ENCODE measurements at regions not wholly inside any gene's neighbourhood (a gene's known extent, or its start where the extent isn't known, plus 50 kb on each side); places are given as distances from the start of the nearest gene placed in this dataset.

DNA sequence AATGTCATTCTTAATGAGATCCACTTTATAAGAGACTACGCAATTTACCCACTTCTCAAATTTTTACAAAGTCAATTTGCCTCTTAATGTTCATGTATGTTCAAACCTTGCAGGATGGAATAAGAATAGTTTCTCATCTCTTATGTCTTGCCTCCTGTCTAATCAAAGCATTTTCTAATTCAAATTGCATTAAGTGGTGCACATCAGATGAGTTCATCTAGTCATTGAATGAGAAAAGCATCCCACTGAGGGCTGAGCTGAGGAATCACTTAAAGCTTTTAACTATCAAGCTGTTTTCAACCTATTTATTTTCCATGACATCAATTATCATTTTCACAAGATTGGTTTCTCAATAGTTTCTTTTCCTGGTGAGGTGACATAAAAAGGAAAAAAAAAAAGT, 1964.0 kb downstream of the PCDH7 start:
- no peak for DNase-seq
- Histone ChIP-seq H4K20me1 (ENCODE audit: control insufficient read depth, insufficient read depth, insufficient read length) (no peaks in the 10 kb centered on the region), H3K27me3 (ENCODE audit: insufficient read depth, low read length) (no peaks in the 10 kb centered on the region), H3K14ac (ENCODE audit: insufficient read depth, low read length) (no peak overlapping the region), H2BK20ac (ENCODE audit: low read depth, low read length, poor library complexity, severe bottlenecking) (no peak overlapping the region), H3K23ac (ENCODE audit: insufficient read length, low read depth, low read length) (no peak overlapping the region), H3K9me3 (ENCODE audit: control insufficient read depth, low read depth, low read length) (no peaks in the 10 kb centered on the region), H4K5ac (ENCODE audit: insufficient read length, low read depth, low read length) (no peak overlapping the region), H2BK12ac (ENCODE audit: insufficient read length, low read depth, low read length) (no peak overlapping the region), H3K79me2 (ENCODE audit: insufficient read depth, low read length) (no peaks in the 10 kb centered on the region), H2AK5ac (ENCODE audit: insufficient read length, low read length) (no peak overlapping the region), H3K23me2 (ENCODE audit: insufficient read length, low read depth, low read length, poor library complexity, severe bottlenecking) (no peaks in the 10 kb centered on the region), H3K27ac (ENCODE audit: insufficient read length, low read depth, low read length) (no peak overlapping the region), H4K91ac (ENCODE audit: insufficient read length, low read depth, low read length) (no peak overlapping the region), H3K4ac (ENCODE audit: low read depth, low read length) (no peak overlapping the region), H3K4me2 (ENCODE audit: insufficient read depth, insufficient read length, low read length) (no peak overlapping the region), H2BK5ac (ENCODE audit: insufficient read length, low read length) (no peak overlapping the region), H2AFZ (ENCODE audit: low read length) (no peak overlapping the region), H3T11ph (ENCODE audit: low read length) (no peak overlapping the region), H2BK120ac (ENCODE audit: low read depth, low read length, poor library complexity, severe bottlenecking) (no peak overlapping the region), H3K56ac (ENCODE audit: insufficient read length, low read depth, low read length) (no peak overlapping the region), H3K79me1 (ENCODE audit: insufficient read depth, low read depth, low read length, poor library complexity, severe bottlenecking) (no peaks in the 10 kb centered on the region), H2BK15ac (ENCODE audit: low read depth, low read length) (no peak overlapping the region), H4K8ac (replicated peaks; ENCODE audit: insufficient read length, low read depth, low read length) (no peak overlapping the region), H3K9ac (ENCODE audit: extremely low read depth, insufficient read length, low read length) (no peak overlapping the region), H3K4me1 (ENCODE audit: insufficient read depth, low read length) (no peaks in the 10 kb centered on the region; the same call in 1 of the 2 replicates), H3K18ac (ENCODE audit: insufficient read length, low read depth, low read length) (no peak overlapping the region)
- Mint-ChIP-seq H3K27me3 (ENCODE audit: low read depth) (no peaks in the 10 kb centered on the region), H3K36me3 (ENCODE audit: insufficient read depth in 1 of 3, low read depth in 3 of 3) (peaks cover 0 to 3% (median 0%) of the 10 kb centered on the region in 3 experiments; a peak in 2 of 7 replicates), H3K27ac (peak overlapping the region in 2 of 3 experiments; percentile 19 to 25; a peak in 2 of 7 replicates), H3K9me3 (peaks cover 0 to 2% of the 10 kb centered on the region in 2 experiments; a peak in 2 of 5 replicates), H3K4me3 (peak overlapping the region in 1 of 2 experiments; percentile 24; a peak in 1 of 5 replicates), H3K4me1 (peaks cover 18 to 22% of the 10 kb centered on the region in 2 experiments)
- no CpG with 5 or more reads among the region's 1 CpG for WGBS (ENCODE audit: extremely low coverage, insufficient read length, low lambda C conversion rate)
- TF ChIP-seq CTCF (conservative IDR thresholded peaks at IDR 0.05), result no peak

All from H9 (cell line).